ENCODE measurements at regions not wholly inside any gene's neighbourhood (a gene's known extent, or its start where the extent isn't known, plus 50 kb on each side); places are given as distances from the start of the nearest gene placed in this dataset.
"Not testable (repeated sequence)": the region's sequence is repeated elsewhere in the genome, so short reads cannot be mapped to it uniquely, and the experiment has no call there.

GRCh38 chr2:239558661-239559060 lies 157.8 kb upstream of the HDAC4 start:
- no peak for DNase-seq

GRCh38 chr2:239557516-239557915 lies 156.7 kb upstream of the HDAC4 start:
- no peak for DNase-seq

GRCh38 chr2:239555571-239555905 lies 154.7 kb upstream of the HDAC4 start:
- DNase-seq, result no peak

- no peak for DNase-seq
Measured at GRCh38 chr2:239554766-239555570, 154.1 kb upstream of the HDAC4 start.

- no peak for DNase-seq
Measured at GRCh38 chr2:239553376-239554000, 152.7 kb upstream of the HDAC4 start.

- no peak for DNase-seq
Measured at GRCh38 chr2:239552213-239552926, 151.6 kb upstream of the HDAC4 start.

GRCh38 chr2:239551206-239551605 lies 150.4 kb upstream of the HDAC4 start:
- no peak for DNase-seq

GRCh38 chr2:239550357-239550756 lies 149.5 kb upstream of the HDAC4 start:
- DNase-seq, result no peak

GRCh38 chr2:239549711-239550255 lies 149.0 kb upstream of the HDAC4 start:
- DNase-seq, result no peak

- DNase-seq, result no peak
Measured at GRCh38 chr2:239548965-239549595, 148.3 kb upstream of the HDAC4 start.

GRCh38 chr2:239548451-239548871 lies 147.6 kb upstream of the HDAC4 start:
- DNase-seq, result no peak

- not testable (repeated sequence) for DNase-seq
Measured at GRCh38 chr2:239547140-239547539, 146.3 kb upstream of the HDAC4 start.

GRCh38 chr2:239546541-239546940 lies 145.7 kb upstream of the HDAC4 start:
- no peak for DNase-seq

- no peak for DNase-seq
Measured at GRCh38 chr2:239545741-239546392, 145.0 kb upstream of the HDAC4 start.

GRCh38 chr2:239544918-239545465 lies 144.2 kb upstream of the HDAC4 start:
- DNase-seq, result no peak

- DNase-seq, result peak; percentile 30
Measured at GRCh38 chr2:239544143-239544917, 143.5 kb upstream of the HDAC4 start.

GRCh38 chr2:239543702-239544101 lies 142.9 kb upstream of the HDAC4 start:
- DNase-seq, result no peak

GRCh38 chr2:239540174-239540573 lies 139.4 kb upstream of the HDAC4 start:
- DNase-seq, result no peak

GRCh38 chr2:239539776-239540100 lies 138.9 kb upstream of the HDAC4 start:
- no peak for DNase-seq

- no peak for DNase-seq
Measured at GRCh38 chr2:239539083-239539775, 138.4 kb upstream of the HDAC4 start.
